K562 (cell line): ENCODE measurements at regions not wholly inside any gene's neighbourhood (a gene's known extent, or its start where the extent isn't known, plus 50 kb on each side); places are given as distances from the start of the nearest gene placed in this dataset.

Experiments
- ATAC-seq: fragments of 200-7000 bp; cut with Tn5 transposase; 3 replicates; pipeline ENCODE4 v1.9.1; 2020; ENCODE audit warnings: moderate library complexity
- BruUV-seq: library from RNA; stranded (reverse); fragments of 400-500 nt; replicated peaks from 2 replicates; lab custom pipeline; 2021; lab: Mats Ljungman, UMichigan
- CTCF ChIA-PET: fragments of 300-600 bp; formaldehyde crosslinking; extraction: SDS; loops from one replicate; lab custom pipeline; 2021; ENCODE audit warnings: low intra/inter-chr PET ratio; lab: Yijun Ruan, JAX
- POLR2A ChIA-PET: fragments of 300-600, 350-650 bp; sonication (Branson Sonifier 250); formaldehyde crosslinking; extraction: SDS; loops from one replicate; lab custom pipeline; 2021; ENCODE audit warnings: antibody characterized with exemption, inconsistent platforms; lab: Yijun Ruan, JAX
- DNase-seq, 4 experiments: peaks; one replicate each; pipeline versions ENCODE4 v3.0.0 to v3.0.0-alpha.2; 2011 to 2018; ENCODE audit warnings: low spot score in 3 of 4, mixed read lengths in 3 of 4; ENCODE audit errors: extremely low read depth in 1 of 4
- FAIRE-seq: peaks from 2 replicates; lab custom pipeline; 2011; peaks lifted over from hg19 to GRCh38; lab: Jason Lieb, UNC
- H2AFZ ChIP-seq: 2 replicates; pipeline ENCODE4 v1.6.0; 2011; ENCODE audit warnings: low read depth, low read length, control low read depth, inconsistent platforms
- H3K27ac ChIP-seq: fragments of 200-600 bp; 3 replicates; pipeline ENCODE4 v1.8.0; 2011; ENCODE audit warnings: low read depth, mild to moderate bottlenecking, control low read depth, inconsistent platforms, low read length, moderate library complexity, mixed read lengths; ENCODE audit errors: extremely low read depth
- H3K27me3 ChIP-seq, 2 experiments: fragments of 300-600 bp in 1 of 2; 2 replicates in 1 of 2; 3 replicates in 1 of 2; pipeline versions ENCODE4 v1.6.0 to v1.8.0; 2011; ENCODE audit warnings: inconsistent platforms in 2 of 2, low read length in 2 of 2, mild to moderate bottlenecking in 1 of 2, mixed read lengths in 1 of 2, moderate library complexity in 1 of 2; ENCODE audit not compliant: control insufficient read depth in 2 of 2, insufficient read depth in 2 of 2
- H3K36me3 ChIP-seq: fragments of 300-600 bp; 3 replicates; pipeline ENCODE4 v1.8.0; 2011; ENCODE audit warnings: mild to moderate bottlenecking, low read length, inconsistent platforms; ENCODE audit not compliant: control insufficient read depth, insufficient read depth
- H3K4me1 ChIP-seq, 2 experiments: fragments of 200-600 bp in 1 of 2; replicated peaks in 1 of 2; 2 replicates in 1 of 2; 3 replicates in 1 of 2; pipeline versions ENCODE4 v1.5.1 to v1.8.0; 2011; ENCODE audit warnings: inconsistent platforms in 2 of 2, low read length in 2 of 2, mild to moderate bottlenecking in 1 of 2, mixed read lengths in 1 of 2, moderate library complexity in 1 of 2; ENCODE audit not compliant: control insufficient read depth in 2 of 2, insufficient read depth in 2 of 2
- H3K4me2 ChIP-seq: 2 replicates; pipeline ENCODE4 v1.6.1; 2011; ENCODE audit warnings: low read length, control low read depth, inconsistent platforms, mixed read lengths; ENCODE audit not compliant: insufficient read depth
- H3K4me3 ChIP-seq: fragments of 200-600 bp; sonication (generic), shearing (Covaris generic); 2 replicates; pipeline ENCODE4 v1.5.1; 2016; ENCODE audit warnings: control low read depth, inconsistent platforms
- H3K79me2 ChIP-seq: fragments of 200-600 bp; 3 replicates; pipeline ENCODE4 v1.8.0; 2011; ENCODE audit warnings: low read length, inconsistent platforms; ENCODE audit not compliant: control insufficient read depth, insufficient read depth
- H3K9ac ChIP-seq, 2 experiments: 2 replicates each; pipeline versions ENCODE4 v1.6.0 to v1.6.1; 2011; ENCODE audit warnings: low read depth in 2 of 2, low read length in 2 of 2, control low read depth in 1 of 2, inconsistent platforms in 1 of 2, mild to moderate bottlenecking in 1 of 2, mixed read lengths in 1 of 2; ENCODE audit not compliant: insufficient read depth in 1 of 2
- H3K9me1 ChIP-seq: one replicate; pipeline ENCODE4 v1.6.0; 2011; ENCODE audit warnings: inconsistent platforms, mild to moderate bottlenecking, low read length, moderate library complexity; ENCODE audit not compliant: control insufficient read depth, insufficient read depth
- H3K9me3 ChIP-seq: replicated peaks from 2 replicates; pipeline ENCODE4 v1.5.1; 2011; ENCODE audit warnings: low read depth, low read length, inconsistent platforms; ENCODE audit not compliant: control insufficient read depth, insufficient read depth
- H4K20me1 ChIP-seq: replicated peaks from 2 replicates; pipeline ENCODE4 v1.6.1; 2011; ENCODE audit warnings: low read length, inconsistent platforms, mixed read lengths; ENCODE audit not compliant: control insufficient read depth, insufficient read depth
- CHD4 ChIP-seq: fragments of 200-600 bp; sonication (generic); IDR thresholded peaks from 3 replicates; pipeline ENCODE4 v1.6.1; 2012; ENCODE audit warnings: low read depth, mild to moderate bottlenecking, mixed read lengths, low read length, inconsistent platforms; ENCODE audit not compliant: insufficient read depth, insufficient replicate concordance, poor library complexity, severe bottlenecking
- ELF1 ChIP-seq: fragments of 200-800 bp; sonication (Bioruptor generic); IDR thresholded peaks from 2 replicates; pipeline ENCODE4 v1.6.1; 2016; ENCODE audit warnings: missing genetic modification characterization, missing compliant biosample characterization
- GTF2F1 ChIP-seq: IDR thresholded peaks from 2 replicates; pipeline ENCODE4 v1.6.1; 2011; ENCODE audit warnings: low read depth, low read length, improper control_type of control experiment
- KLF6 ChIP-seq: fragments of 250-450 bp; sonication (Bioruptor Pico); IDR thresholded peaks from 2 replicates; pipeline ENCODE4 v1.4.0; 2020; ENCODE audit warnings: mild to moderate bottlenecking, moderate library complexity, borderline replicate concordance
- NUFIP1 ChIP-seq: fragments of 450-650 bp; IDR thresholded peaks from 2 replicates; pipeline ENCODE4 v1.6.1; 2018; ENCODE audit not compliant: partially characterized antibody
- TCF15 ChIP-seq: fragments of 250-450 bp; sonication (Bioruptor Pico); IDR thresholded peaks from 2 replicates; pipeline ENCODE4 v1.8.0; 2022; ENCODE audit warnings: moderate library complexity, mild to moderate bottlenecking, inconsistent platforms
- TFAP4 ChIP-seq: sonication (generic); formaldehyde crosslinking; IDR thresholded peaks from 2 replicates; pipeline ENCODE4 v1.8.0; 2022; ENCODE audit warnings: missing genetic modification reagents, mild to moderate bottlenecking, moderate library complexity, borderline replicate concordance
- WGBS: fragments of 100-300 bp; shearing (Covaris generic); methylation state at CpG from one replicate; pipeline ENCODE4 v1.1.6; 2016; ENCODE audit warnings: low coverage, mixed read lengths; ENCODE audit not compliant: insufficient coverage; ENCODE audit errors: missing lambda C conversion rate; 5-methylcytosine and 5-hydroxymethylcytosine counted together
- in situ Hi-C: fragments of 300-500 bp; cut with MboI; formaldehyde crosslinking; loops from 4 replicates; pipeline ENCODE4 v1.15.0; 2018; ENCODE audit warnings: inconsistent platforms, mixed read lengths
- intact Hi-C: fragments of 100-400 bp; cut with micrococcal nuclease; formaldehyde crosslinking; loops from 2 replicates; pipeline ENCODE4 v1.14.2; 2022

GRCh38 chr10:79012567-79012966 lies 56.2 kb upstream of the ZMIZ1 start:
- peak; percentile 57 for ATAC-seq
- TF ChIP-seq NUFIP1 (no peak), ELF1 (tag) (peak; percentile 74)
- FAIRE-seq, result no peak
- Histone ChIP-seq H3K27me3 (peaks cover 19 to 56% of the 10 kb centered on the region in 2 experiments; a peak in 4 of 5 replicates), H4K20me1 (no peaks in the 10 kb centered on the region), H3K9me3 (0 out of 2 replicates have a peak, but pooled peaks cover 1% of the 10 kb centered on the region), H2AFZ (no peak overlapping the region), H3K27ac (no peak overlapping the region), H3K9ac (no peak overlapping the region), H3K79me2 (no peaks in the 10 kb centered on the region), H3K9me1 (no peaks in the 10 kb centered on the region), H3K4me2 (no peak overlapping the region), H3K4me3 (no peak overlapping the region), H3K36me3 (no peaks in the 10 kb centered on the region), H3K4me1 (peaks cover 0 to 4% of the 10 kb centered on the region in 2 experiments; a peak in 2 of 5 replicates)
- WGBS, result 12% methylated on average over 4 of the region's 4 CpGs
- no TSS peak for BruUV-seq
- POLR2A ChIA-PET, result interaction anchor here (0.6 to 1.3 kb wide), 4 partner anchors 10 to 131 kb away, joined by 3 read pairs; no protein-coding TSS in a partner anchor
- DNase-seq, result no peak
- CTCF ChIA-PET, result no interaction called here
- intact Hi-C loops (no loop called here), in situ Hi-C loops (no loop called here)

DNA sequence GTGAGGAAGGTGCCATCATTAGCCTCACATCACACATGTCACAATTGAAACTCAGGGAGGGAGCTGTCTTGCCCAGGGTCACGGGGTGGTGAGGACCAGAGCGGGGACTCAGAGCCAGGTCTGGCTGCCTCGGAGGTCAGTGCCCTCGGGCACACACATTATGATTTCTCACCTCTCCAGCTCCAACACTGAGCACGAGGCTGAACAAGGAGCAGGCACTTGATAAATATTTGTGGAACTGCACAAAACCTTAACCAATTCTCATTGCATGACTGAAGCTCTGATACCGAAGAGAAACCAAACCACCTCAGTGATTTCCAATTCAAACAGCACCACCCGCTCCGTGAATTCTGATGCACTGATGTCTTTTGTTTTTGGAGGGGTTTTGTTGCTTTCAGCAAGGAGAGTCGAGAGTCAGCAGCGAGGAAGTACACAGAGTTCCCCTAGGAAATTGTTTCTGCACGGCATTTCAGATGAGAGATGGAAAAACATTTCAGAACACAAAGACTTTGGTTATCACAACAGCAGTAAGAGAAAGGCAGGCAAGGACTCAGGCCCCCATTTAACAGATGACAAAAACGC lies 55.3 kb upstream of the ZMIZ1 start:
- Histone ChIP-seq H3K4me2 (no peak overlapping the region), H3K9ac (no peak overlapping the region), H3K9me1 (no peaks in the 10 kb centered on the region), H3K27ac (no peak overlapping the region), H3K79me2 (no peaks in the 10 kb centered on the region), H3K36me3 (no peaks in the 10 kb centered on the region), H3K4me3 (no peak overlapping the region), H3K4me1 (peaks cover 0 to 4% of the 10 kb centered on the region in 2 experiments; a peak in 2 of 5 replicates), H4K20me1 (no peaks in the 10 kb centered on the region), H3K9me3 (0 out of 2 replicates have a peak, but pooled peaks cover 5% of the 10 kb centered on the region), H2AFZ (no peak overlapping the region), H3K27me3 (peaks cover 14 to 50% of the 10 kb centered on the region in 2 experiments; a peak in 4 of 5 replicates)
- DNase-seq, result no peak
- WGBS, result 18% methylated on average over 12 of the region's 12 CpGs
- in situ Hi-C loops (no loop called here), intact Hi-C loops (no loop called here)
- TF ChIP-seq CHD4, result no peak
- TF ChIP-seq TFAP4 (CRISPR knock-in tag), result no peak
- TF ChIP-seq KLF6, result no peak
- no peak for TF ChIP-seq TCF15 (CRISPR knock-in tag)
- TF ChIP-seq GTF2F1, result no peak
- BruUV-seq, result no TSS peak
- FAIRE-seq, result no peak
- POLR2A ChIA-PET, result interaction anchor here (0.9 to 1.3 kb wide), 2 partner anchors 10 to 16 kb away, joined by 3 to 7 read pairs; no protein-coding TSS in a partner anchor
- ATAC-seq, result no peak
- CTCF ChIA-PET, result no interaction called here
